ENCODE measurements at regions not wholly inside any gene's neighbourhood (a gene's known extent, or its start where the extent isn't known, plus 50 kb on each side); places are given as distances from the start of the nearest gene placed in this dataset.

DNA sequence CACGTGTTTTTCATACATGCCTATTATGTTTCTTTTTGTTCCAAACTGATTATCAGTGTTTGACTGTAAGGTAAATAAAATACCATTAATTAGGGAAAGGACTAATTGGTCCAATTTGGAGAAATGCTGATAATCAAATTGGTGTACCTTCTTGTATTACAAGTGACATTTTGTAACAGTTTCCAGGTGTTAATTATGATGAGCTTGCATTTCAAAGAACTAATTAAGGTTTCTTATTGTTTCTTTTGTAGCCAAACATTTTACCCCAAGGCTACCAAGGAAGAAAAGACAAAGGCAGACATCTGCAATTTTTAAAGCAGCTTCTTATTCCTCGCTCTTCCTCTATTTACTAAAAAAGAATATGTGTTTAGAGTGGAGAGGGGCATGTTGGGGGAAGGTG, 88.7 kb upstream of the GRIK1 start:
- TF ChIP-seq EZH2 (IDR thresholded peaks at IDR 0.05; ENCODE audit: borderline replicate concordance, low read depth, low read length): no peak
- no peak for TF ChIP-seq RFX5 (IDR thresholded peaks at IDR 0.05; ENCODE audit: low read depth, low read length)
- TF ChIP-seq STAT6 (CRISPR knock-in tag; IDR thresholded peaks at IDR 0.05): no peak

All from K562 (cell line).